Progenitor cell of endocrine pancreas (in vitro differentiated cells): ENCODE measurements at regions not wholly inside any gene's neighbourhood (a gene's known extent, or its start where the extent isn't known, plus 50 kb on each side); places are given as distances from the start of the nearest gene placed in this dataset.
"Not testable (repeated sequence)": the region's sequence is repeated elsewhere in the genome, so short reads cannot be mapped to it uniquely, and the experiment has no call there.

ENCODE experiments used
- DNase-seq: peaks from one replicate; pipeline ENCODE4 v3.0.0; 2021; ENCODE audit warnings: low spot score; ENCODE audit not compliant: unreplicated experiment
- H3K27ac Mint-ChIP-seq: 2 replicates; pipeline ENCODE4 v1.8.0; 2021; ENCODE audit warnings: mild to moderate bottlenecking, moderate library complexity, mixed read lengths
- H3K27me3 Mint-ChIP-seq: 2 replicates; pipeline ENCODE4 v1.8.0; 2021; ENCODE audit warnings: mixed read lengths
- H3K36me3 Mint-ChIP-seq: 2 replicates; pipeline ENCODE4 v1.8.0; 2022; ENCODE audit warnings: mixed read lengths; ENCODE audit not compliant: insufficient read depth
- H3K4me1 Mint-ChIP-seq: 2 replicates; pipeline ENCODE4 v1.8.0; 2021; ENCODE audit warnings: low read depth, mixed read lengths
- H3K4me3 Mint-ChIP-seq: 2 replicates; pipeline ENCODE4 v1.8.0; 2021; ENCODE audit warnings: low read depth, mild to moderate bottlenecking, moderate library complexity, mixed read lengths
- H3K9me3 Mint-ChIP-seq: 2 replicates; pipeline ENCODE4 v1.8.0; 2021; ENCODE audit warnings: low read depth, mixed read lengths
- CTCF ChIP-seq: fragments of 200-600 bp; sonication (generic); IDR thresholded peaks from one replicate; pipeline ENCODE4 v1.5.0; 2021; ENCODE audit warnings: antibody characterized with exemption, mild to moderate bottlenecking; ENCODE audit not compliant: unreplicated experiment

- no peaks in the 10 kb centered on the region for H3K27me3 Mint-ChIP-seq
- peaks cover 45% of the 10 kb centered on the region for H3K9me3 Mint-ChIP-seq
- H3K4me1 Mint-ChIP-seq, result no peaks in the 10 kb centered on the region
- peaks cover 13% of the 10 kb centered on the region for H3K36me3 Mint-ChIP-seq
- H3K4me3 Mint-ChIP-seq, result no peak overlapping the region
- DNase-seq, result no peak
- no peak overlapping the region for H3K27ac Mint-ChIP-seq
- TF ChIP-seq CTCF, result no peak
Measured at GRCh38 chr15:20355256-20355868, 186.2 kb downstream of the GOLGA6L6 start.

GRCh38 chr15:20354884-20355223 lies 186.7 kb downstream of the GOLGA6L6 start:
- H3K4me3 Mint-ChIP-seq, H3K27ac Mint-ChIP-seq, H3K4me1 Mint-ChIP-seq, H3K27me3 Mint-ChIP-seq, DNase-seq: not testable (repeated sequence)
- H3K9me3 Mint-ChIP-seq, result peaks cover 50% of the 10 kb centered on the region
- H3K36me3 Mint-ChIP-seq, result peaks cover 17% of the 10 kb centered on the region

- no peak for DNase-seq
- Mint-ChIP-seq H3K27me3 (no peaks in the 10 kb centered on the region), H3K27ac (no peak overlapping the region), H3K4me1 (no peaks in the 10 kb centered on the region), H3K36me3 (peaks cover 19% of the 10 kb centered on the region), H3K4me3 (no peak overlapping the region), H3K9me3 (peaks cover 52% of the 10 kb centered on the region)
- no peak for TF ChIP-seq CTCF
Measured at GRCh38 chr15:20353966-20354883, 187.4 kb downstream of the GOLGA6L6 start.

DNA sequence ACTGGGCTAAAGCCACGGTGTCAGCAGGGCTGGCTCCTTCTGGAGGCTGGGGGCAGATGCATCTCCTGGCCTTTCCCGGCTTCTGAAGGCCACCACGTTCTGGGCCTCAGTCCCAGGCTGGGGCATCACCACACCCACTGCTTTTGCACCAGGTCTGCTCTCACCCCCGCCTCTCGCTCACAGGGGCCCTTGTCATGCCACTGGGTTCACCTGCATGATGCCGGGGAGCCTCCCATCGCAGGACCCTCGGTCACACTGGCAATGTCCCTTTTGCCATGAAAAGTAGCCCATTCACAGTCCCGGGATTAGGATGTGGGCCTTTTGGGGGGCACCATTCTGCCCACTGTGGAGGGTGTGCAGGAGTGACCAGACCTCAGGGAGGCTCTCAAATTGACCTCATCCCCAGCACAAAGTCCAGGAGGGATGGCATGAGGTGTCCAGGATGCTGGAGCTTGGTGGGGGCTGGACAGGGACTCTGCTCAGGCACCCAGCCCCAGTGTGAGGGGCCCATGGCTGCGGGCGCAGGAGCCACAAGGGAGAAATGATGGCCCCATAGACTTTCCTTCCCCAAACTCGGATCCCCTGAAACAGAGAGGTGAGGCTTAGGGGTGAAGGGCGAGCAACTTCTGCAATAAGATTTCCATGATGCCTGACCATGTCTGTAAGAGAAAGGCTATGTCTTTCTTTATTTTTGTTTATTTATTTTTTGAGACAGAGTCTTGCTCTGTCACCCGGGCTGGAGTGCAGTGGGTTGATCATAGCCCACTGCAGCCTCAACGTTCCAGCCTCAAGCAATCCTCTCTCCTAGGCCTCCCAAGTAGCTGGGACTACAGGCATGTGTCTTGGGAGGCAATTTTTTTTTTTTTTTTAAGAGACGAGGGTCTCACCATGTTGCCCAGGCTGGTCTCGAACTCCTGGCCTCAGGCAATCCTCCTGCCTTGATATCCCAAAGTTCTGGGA lies 189.1 kb downstream of the GOLGA6L6 start:
- Mint-ChIP-seq H3K4me1 (no peaks in the 10 kb centered on the region), H3K9me3 (peaks cover 52% of the 10 kb centered on the region), H3K27me3 (no peaks in the 10 kb centered on the region), H3K36me3 (peaks cover 19% of the 10 kb centered on the region), H3K4me3 (no peak overlapping the region), H3K27ac (no peak overlapping the region)
- no peak for TF ChIP-seq CTCF
- no peak for DNase-seq

- peaks cover 17% of the 10 kb centered on the region for H3K36me3 Mint-ChIP-seq
- no peak for TF ChIP-seq CTCF
- H3K27ac Mint-ChIP-seq, result no peak overlapping the region
- peaks cover 44% of the 10 kb centered on the region for H3K9me3 Mint-ChIP-seq
- H3K27me3 Mint-ChIP-seq, result no peaks in the 10 kb centered on the region
- H3K4me1 Mint-ChIP-seq, result no peaks in the 10 kb centered on the region
- no peak for DNase-seq
- no peak overlapping the region for H3K4me3 Mint-ChIP-seq
Measured at GRCh38 chr15:20351448-20351971, 190.1 kb downstream of the GOLGA6L6 start.
